ENCODE measurements at regions not wholly inside any gene's neighbourhood (a gene's known extent, or its start where the extent isn't known, plus 50 kb on each side); places are given as distances from the start of the nearest gene placed in this dataset.

DNA sequence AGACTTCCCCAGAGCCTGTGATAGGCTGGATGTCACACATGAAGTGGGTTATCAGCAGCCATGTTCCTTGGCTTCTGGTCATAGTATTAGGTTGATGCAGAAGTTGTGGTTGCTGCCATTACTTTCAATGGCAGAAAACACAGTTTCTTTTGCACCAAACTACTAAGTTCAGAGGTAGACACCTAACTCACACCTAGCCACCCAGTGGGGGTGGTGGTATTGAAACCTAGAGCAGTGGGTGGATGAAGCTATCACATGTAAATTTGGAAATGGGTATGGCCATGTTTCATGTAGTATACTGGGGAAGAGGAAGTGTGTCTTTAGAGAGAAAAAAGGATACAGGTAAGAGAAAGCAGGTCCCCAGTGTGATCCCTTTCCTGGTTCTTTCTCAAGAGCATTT is 347.9 kb upstream of the SEMA6A start:
- TF ChIP-seq, protein P1, sequence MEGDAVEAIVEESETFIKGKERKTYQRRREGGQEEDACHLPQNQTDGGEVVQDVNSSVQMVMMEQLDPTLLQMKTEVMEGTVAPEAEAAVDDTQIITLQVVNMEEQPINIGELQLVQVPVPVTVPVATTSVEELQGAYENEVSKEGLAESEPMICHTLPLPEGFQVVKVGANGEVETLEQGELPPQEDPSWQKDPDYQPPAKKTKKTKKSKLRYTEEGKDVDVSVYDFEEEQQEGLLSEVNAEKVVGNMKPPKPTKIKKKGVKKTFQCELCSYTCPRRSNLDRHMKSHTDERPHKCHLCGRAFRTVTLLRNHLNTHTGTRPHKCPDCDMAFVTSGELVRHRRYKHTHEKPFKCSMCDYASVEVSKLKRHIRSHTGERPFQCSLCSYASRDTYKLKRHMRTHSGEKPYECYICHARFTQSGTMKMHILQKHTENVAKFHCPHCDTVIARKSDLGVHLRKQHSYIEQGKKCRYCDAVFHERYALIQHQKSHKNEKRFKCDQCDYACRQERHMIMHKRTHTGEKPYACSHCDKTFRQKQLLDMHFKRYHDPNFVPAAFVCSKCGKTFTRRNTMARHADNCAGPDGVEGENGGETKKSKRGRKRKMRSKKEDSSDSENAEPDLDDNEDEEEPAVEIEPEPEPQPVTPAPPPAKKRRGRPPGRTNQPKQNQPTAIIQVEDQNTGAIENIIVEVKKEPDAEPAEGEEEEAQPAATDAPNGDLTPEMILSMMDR (IDR thresholded peaks at IDR 0.05), result no peak
- ATAC-seq (no peak), DNase-seq (no peak)
- peaks cover 2% of the 10 kb centered on the region for H3K27me3 Mint-ChIP-seq
- H3K4me1 Mint-ChIP-seq (ENCODE audit: low read depth), result no peaks in the 10 kb centered on the region
- ChIA-PET POLR2A (no interaction called here), CTCF (no interaction called here)
- H3K36me3 Mint-ChIP-seq (ENCODE audit: low read depth), result no peaks in the 10 kb centered on the region
- H3K4me3 Mint-ChIP-seq, result no peak overlapping the region
- intact Hi-C loops (cut with micrococcal nuclease), result no loop called here
- H3K27ac Mint-ChIP-seq, result no peak overlapping the region
- H3K9me3 Mint-ChIP-seq, result peaks cover 2% of the 10 kb centered on the region

DNA sequence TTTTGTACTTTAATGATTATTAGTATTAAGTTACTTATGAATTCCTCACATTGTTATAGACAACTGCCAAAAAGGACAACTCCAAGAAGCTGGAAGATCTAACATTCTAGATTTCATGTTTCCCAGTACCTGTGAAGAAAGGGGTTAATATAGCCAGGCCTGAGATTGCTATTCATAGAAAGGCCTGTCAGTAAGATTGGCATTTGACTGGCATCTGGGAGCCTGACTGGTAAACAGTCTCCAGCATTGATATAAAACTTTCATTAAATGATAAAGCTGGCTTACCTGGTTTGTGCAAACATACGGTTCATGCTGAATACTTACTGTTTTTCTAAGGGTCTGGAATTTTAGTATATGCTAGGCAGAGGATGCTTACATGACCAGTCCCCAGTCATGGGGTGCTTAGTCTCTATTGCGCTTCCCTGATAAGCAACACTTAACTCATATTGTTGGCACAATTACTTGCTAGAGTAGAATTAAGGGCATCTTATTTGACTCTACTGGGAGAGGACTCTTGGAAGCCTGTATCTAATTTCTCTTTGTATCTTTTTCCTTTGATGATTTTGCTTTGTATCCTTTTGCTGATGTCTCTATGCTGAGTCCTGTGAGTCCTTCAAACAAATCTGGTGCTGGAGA is 340.4 kb upstream of the SEMA6A start:
- no peaks in the 10 kb centered on the region for H3K36me3 Mint-ChIP-seq (ENCODE audit: low read depth)
- no peaks in the 10 kb centered on the region for H3K27me3 Mint-ChIP-seq
- TF ChIP-seq, protein P1 (IDR thresholded peaks at IDR 0.05), result no peak
- peaks cover 2% of the 10 kb centered on the region for H3K9me3 Mint-ChIP-seq
- intact Hi-C loops (cut with micrococcal nuclease), result no loop called here
- ChIA-PET POLR2A (no interaction called here), CTCF (no interaction called here)
- H3K4me3 Mint-ChIP-seq, result no peak overlapping the region
- H3K27ac Mint-ChIP-seq, result no peak overlapping the region
- H3K4me1 Mint-ChIP-seq (ENCODE audit: low read depth), result no peaks in the 10 kb centered on the region
- DNase-seq (no peak), ATAC-seq (no peak)

DNA sequence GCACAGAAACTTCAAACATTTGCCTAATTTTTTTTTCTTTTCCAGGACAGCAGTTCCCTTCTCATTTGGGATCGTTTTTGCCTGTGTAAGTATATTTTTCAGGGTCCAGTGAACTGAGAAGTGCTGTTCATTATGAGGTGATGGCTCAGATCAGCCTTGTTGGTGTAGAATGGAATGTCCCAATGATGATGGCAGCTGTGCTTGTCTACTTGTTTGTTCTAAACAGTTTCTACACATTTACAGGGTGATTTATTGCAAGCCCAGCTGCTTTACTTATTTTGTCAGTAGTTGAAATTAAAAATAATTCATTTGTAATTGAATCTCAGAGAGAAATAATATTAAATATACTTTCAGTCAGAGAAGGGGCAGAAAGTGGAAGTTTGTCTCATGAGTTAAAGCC is 337.6 kb upstream of the SEMA6A start:
- DNase-seq, result no peak
- Mint-ChIP-seq H3K27ac (no peak overlapping the region), H3K4me1 (ENCODE audit: low read depth) (no peaks in the 10 kb centered on the region), H3K27me3 (no peaks in the 10 kb centered on the region), H3K9me3 (no peaks in the 10 kb centered on the region), H3K4me3 (no peak overlapping the region), H3K36me3 (ENCODE audit: low read depth) (no peaks in the 10 kb centered on the region)
- POLR2A ChIA-PET, result no interaction called here
- TF ChIP-seq, protein P1 (IDR thresholded peaks at IDR 0.05), result no peak
- CTCF ChIA-PET, result no interaction called here
- intact Hi-C loops (cut with micrococcal nuclease), result no loop called here
- no peak for ATAC-seq

DNA sequence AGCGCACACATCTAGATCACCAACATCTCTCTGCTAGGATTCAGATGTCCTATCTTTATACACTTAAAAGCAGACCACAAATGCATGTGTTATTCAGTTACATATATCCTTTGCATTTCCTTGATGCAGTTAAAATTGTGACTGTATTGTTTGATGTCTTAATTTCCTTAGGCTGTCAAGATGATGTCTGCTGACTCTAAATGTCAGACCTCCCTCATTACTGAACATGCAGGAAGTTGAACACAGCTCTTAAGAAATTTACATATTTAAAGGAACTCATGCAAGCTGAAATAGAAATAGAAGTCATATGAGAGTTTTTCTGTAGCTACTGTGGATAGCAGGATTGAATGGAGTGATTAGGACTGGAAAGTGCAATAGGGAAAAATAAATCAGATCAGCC is 336.5 kb upstream of the SEMA6A start:
- ATAC-seq (no peak), DNase-seq (no peak)
- ChIA-PET CTCF (no interaction called here), POLR2A (no interaction called here)
- intact Hi-C loops (cut with micrococcal nuclease), result no loop called here
- H3K27ac Mint-ChIP-seq, result no peak overlapping the region
- H3K9me3 Mint-ChIP-seq, result no peaks in the 10 kb centered on the region
- no peak overlapping the region for H3K4me3 Mint-ChIP-seq
- TF ChIP-seq, protein P1 (IDR thresholded peaks at IDR 0.05), result no peak
- no peaks in the 10 kb centered on the region for H3K36me3 Mint-ChIP-seq (ENCODE audit: low read depth)
- no peaks in the 10 kb centered on the region for H3K4me1 Mint-ChIP-seq (ENCODE audit: low read depth)
- H3K27me3 Mint-ChIP-seq, result no peaks in the 10 kb centered on the region

DNA sequence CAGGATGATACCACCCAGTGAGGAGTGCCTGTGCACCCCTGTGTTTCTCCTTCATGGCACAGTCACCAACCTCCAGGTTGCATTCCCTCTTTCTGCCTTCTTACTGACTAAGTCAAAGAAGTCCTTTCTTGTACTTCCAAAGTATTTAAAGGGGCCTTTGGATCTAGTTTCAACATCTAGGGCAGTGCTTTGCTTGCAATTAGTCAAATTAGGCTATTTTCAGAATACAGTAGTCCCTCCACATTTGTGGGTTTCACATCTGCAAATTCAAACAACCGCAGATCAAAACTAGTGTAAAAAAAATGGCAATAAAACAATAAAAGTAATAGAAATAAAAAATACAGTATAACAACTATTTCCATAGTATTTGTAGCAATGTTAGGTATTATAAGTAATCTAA is 333.9 kb upstream of the SEMA6A start:
- H3K4me1 Mint-ChIP-seq (ENCODE audit: low read depth), result no peaks in the 10 kb centered on the region
- TF ChIP-seq, protein P1 (IDR thresholded peaks at IDR 0.05), result no peak
- ATAC-seq, result no peak
- POLR2A ChIA-PET, result no interaction called here
- no peak for DNase-seq
- no peaks in the 10 kb centered on the region for H3K27me3 Mint-ChIP-seq
- no peaks in the 10 kb centered on the region for H3K9me3 Mint-ChIP-seq
- no peaks in the 10 kb centered on the region for H3K36me3 Mint-ChIP-seq (ENCODE audit: low read depth)
- intact Hi-C loops (cut with micrococcal nuclease), result no loop called here
- no peak overlapping the region for H3K4me3 Mint-ChIP-seq
- CTCF ChIA-PET, result no interaction called here
- H3K27ac Mint-ChIP-seq, result no peak overlapping the region
